Loucy (cell line): ENCODE measurements at regions not wholly inside any gene's neighbourhood (a gene's known extent, or its start where the extent isn't known, plus 50 kb on each side); places are given as distances from the start of the nearest gene placed in this dataset.

Experiments
- EZH2phosphoT487 ChIP-seq: fragments of 200-600 bp; IDR thresholded peaks from 2 replicates; pipeline ENCODE4 v1.6.1; 2018; ENCODE audit warnings: antibody characterized with exemption, mild to moderate bottlenecking, moderate library complexity, borderline replicate concordance
- TF ChIP-seq, protein P1 (sequence below): fragments of 200-600 bp; sonication (generic); conservative IDR thresholded peaks from 2 replicates; pipeline ENCODE4 v1.5.1; 2014; ENCODE audit warnings: mild to moderate bottlenecking, antibody characterized with exemption, low read length

DNA sequence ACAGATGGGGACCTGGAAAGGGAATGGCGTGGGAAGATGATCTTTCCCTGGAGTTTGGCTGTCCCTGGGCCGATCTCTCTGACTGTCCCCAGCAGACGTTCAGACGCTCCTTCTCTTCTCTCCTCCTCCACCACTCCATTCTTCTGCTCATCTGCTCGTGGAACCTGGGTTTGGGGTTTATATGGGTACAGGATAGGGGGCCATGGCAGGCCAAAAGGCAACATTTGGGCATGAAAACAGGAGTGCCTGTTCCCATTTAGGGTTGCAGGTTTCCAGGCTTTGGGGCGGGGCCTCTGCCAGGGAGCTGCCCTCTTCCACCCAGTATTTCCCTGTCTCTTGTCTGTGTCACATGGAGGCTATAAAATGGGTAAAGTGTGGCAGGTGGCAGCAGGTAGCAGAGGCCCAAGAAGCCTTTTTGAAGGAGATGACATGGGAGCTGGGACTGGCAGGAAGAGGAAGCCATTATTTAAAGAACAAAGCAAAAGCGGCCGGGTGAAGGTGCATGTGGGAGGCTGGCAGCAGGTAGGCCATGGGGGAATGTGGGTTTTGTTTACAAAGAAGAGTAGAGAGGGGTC is 203.7 kb downstream of the BMP7 start:
- TF ChIP-seq, protein P1, sequence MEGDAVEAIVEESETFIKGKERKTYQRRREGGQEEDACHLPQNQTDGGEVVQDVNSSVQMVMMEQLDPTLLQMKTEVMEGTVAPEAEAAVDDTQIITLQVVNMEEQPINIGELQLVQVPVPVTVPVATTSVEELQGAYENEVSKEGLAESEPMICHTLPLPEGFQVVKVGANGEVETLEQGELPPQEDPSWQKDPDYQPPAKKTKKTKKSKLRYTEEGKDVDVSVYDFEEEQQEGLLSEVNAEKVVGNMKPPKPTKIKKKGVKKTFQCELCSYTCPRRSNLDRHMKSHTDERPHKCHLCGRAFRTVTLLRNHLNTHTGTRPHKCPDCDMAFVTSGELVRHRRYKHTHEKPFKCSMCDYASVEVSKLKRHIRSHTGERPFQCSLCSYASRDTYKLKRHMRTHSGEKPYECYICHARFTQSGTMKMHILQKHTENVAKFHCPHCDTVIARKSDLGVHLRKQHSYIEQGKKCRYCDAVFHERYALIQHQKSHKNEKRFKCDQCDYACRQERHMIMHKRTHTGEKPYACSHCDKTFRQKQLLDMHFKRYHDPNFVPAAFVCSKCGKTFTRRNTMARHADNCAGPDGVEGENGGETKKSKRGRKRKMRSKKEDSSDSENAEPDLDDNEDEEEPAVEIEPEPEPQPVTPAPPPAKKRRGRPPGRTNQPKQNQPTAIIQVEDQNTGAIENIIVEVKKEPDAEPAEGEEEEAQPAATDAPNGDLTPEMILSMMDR: no peak
- no peak for TF ChIP-seq EZH2phosphoT487
